NCI-H1417 treated with DMSO at 0.1 percent for 48 hours (cell line): ENCODE measurements at regions not wholly inside any gene's neighbourhood (a gene's known extent, or its start where the extent isn't known, plus 50 kb on each side); places are given as distances from the start of the nearest gene placed in this dataset.
"Not testable (repeated sequence)": the region's sequence is repeated elsewhere in the genome, so short reads cannot be mapped to it uniquely, and the experiment has no call there.

Experiments used
- DNase-seq: peaks from one replicate; lab custom pipeline; 2025; lab: John Stamatoyannopoulos, UW

GRCh38 chr15:30760633-30761032 lies 134.7 kb downstream of the ARHGAP11B start:
- not testable (repeated sequence) for DNase-seq

DNA sequence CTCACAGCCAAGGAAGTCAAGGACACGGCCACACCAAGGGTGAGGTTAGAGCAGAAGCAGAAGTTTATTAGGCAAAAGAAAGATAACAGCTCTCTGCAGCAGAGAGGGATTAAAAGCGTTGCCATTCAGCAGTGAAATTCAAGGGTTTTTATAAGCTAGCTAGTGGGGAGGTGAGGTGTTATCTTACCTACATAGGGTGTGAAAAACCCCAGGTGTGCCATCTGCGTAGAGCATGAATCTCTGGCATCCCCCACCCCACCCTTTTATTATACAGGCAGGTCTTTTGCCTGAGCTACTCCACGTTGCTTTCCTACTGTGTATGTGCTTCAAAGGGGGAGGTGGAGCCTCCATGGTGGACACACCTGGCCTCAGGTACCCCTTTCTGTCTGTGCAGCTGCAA lies 135.4 kb downstream of the ARHGAP11B start:
- DNase-seq: not testable (repeated sequence)

- DNase-seq: peak; percentile 37
Observed at GRCh38 chr15:30769390-30770124, 134.2 kb upstream of the FAN1 start.

- DNase-seq: no peak
Observed at GRCh38 chr15:30770759-30771158, 133.0 kb upstream of the FAN1 start.

- DNase-seq: no peak
Observed at GRCh38 chr15:30783019-30783418, 120.7 kb upstream of the FAN1 start.

DNA sequence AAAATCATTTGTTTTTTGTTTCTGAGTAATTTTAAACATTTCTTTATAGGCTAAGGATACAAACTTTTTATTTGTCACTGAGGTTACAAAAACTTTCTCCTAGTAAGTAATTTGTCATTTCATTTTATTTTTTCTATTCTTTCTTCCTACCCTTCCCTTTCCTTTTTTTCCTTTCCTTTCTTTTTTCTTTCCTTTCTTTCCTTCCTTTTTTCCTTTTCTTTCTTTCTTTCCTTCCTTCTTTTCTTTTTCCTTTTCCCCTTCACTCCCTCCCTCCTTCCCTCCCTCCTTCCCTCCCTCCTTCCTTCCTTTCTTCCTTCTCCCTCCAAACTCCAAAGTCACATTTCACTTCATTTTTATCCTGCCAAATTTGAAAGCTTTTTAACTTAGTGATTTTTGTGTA lies 115.1 kb upstream of the FAN1 start:
- DNase-seq: no peak

GRCh38 chr15:30791239-30792175 lies 112.2 kb upstream of the FAN1 start:
- no peak for DNase-seq

- DNase-seq: not testable (repeated sequence)
Observed at GRCh38 chr15:30792843-30793242, 110.9 kb upstream of the FAN1 start.

DNA sequence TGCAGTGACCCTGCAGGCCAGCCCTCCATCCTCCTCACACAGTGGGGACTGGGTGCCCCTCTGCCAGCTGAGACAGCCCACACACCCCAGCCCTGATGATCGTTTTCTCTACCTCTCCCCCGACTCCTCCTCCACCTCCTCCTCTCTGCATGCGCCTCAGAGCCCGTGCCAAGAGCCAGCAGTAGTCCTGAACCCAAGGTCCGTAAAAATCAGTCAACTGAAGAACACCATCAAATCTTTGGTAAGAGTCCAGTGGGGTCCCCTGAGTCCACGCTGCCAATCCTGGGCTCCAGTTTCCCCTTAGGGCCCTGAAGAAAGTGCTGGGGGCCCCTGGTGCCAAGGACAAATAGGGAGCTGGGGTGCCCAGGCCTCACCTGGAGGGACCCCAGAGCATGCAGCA lies 109.3 kb upstream of the FAN1 start:
- DNase-seq: no peak

GRCh38 chr15:30799565-30799964 lies 104.2 kb upstream of the FAN1 start:
- DNase-seq: not testable (repeated sequence)

GRCh38 chr15:30801140-30801895 lies 102.4 kb upstream of the FAN1 start:
- DNase-seq: not testable (repeated sequence)

DNA sequence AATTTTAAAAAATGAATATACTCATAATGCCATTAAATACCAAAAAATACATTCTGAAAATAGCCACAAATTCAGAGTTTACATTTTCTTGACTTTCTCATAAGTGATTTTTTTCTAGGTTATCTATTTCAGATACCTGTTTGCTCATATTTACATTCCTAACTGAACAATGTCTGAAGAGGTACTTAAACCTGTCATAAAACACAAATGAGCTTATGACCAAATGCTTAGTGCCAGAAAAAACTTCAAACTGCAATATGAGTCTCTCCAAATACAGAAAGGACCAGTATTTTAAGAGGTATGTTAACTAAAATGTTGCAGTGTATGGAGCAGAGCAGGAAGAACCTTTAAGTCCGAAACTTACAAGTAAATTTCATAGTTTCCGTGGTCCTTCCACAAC lies 101.7 kb upstream of the FAN1 start:
- peak; percentile 30 for DNase-seq

DNA sequence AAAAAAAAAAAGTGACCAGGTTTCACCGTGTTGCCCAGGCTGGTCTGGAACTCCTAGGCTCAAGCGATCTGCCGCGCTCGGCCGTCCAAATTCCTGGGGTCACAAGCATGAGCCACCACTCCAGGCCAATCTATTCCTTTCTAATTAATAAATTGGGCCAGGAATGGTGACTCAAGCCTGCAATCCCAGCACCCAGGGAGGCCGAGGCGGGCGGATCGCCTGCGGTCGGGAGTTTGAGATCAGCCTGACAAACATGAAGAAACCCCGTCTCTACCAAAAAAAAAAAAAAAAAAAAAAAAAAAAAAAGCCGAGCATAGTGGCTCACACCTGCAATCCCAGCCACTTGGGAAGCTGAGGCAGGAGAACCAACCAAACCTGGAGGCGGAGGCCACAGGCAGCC lies 100.0 kb upstream of the FAN1 start:
- DNase-seq: not testable (repeated sequence)

- no peak for DNase-seq
Observed at GRCh38 chr15:30816430-30816829, 87.3 kb upstream of the FAN1 start.

GRCh38 chr15:30823068-30823813 lies 80.5 kb upstream of the FAN1 start:
- peak; percentile 64 for DNase-seq

GRCh38 chr15:30824518-30825195 lies 79.1 kb upstream of the FAN1 start:
- DNase-seq: peak; percentile 59

DNA sequence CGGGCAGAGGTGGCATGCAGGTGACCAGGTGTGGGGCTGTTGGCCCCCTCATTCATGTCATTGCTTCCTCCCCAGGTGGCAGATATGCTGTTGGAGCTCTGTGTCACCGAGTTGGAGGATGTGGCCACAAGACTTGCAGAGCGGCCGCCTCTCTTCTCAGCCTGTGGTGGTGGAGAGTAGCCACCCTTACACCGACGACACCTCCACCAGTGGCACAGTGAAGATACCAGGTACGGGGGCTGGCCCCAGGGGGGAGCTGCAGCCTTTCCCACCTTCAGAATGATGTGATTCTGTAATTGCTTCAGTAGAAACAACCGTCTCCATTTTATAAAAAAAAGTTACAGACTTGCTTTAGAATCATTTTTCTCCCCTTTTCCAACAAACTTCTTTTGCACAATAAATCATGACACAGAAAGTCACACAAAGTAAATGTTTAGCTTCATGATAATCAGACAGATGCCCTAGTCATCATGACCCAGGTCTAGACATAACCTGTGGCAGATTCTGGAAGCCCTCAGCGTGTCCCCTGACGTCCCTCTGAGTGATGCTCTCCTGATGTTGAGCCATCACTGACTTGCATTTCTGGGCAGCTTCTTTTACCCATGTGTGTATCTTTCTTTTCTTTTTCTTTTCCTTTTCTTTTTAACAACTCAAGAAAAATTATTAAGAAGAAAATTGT lies 76.0 kb upstream of the FAN1 start:
- no peak for DNase-seq

- DNase-seq: not testable (repeated sequence)
Observed at GRCh38 chr15:30828304-30828639, 75.4 kb upstream of the FAN1 start.

GRCh38 chr15:30830961-30831360 lies 72.8 kb upstream of the FAN1 start:
- no peak for DNase-seq

GRCh38 chr15:30833379-30833778 lies 70.3 kb upstream of the FAN1 start:
- DNase-seq: not testable (repeated sequence)

DNA sequence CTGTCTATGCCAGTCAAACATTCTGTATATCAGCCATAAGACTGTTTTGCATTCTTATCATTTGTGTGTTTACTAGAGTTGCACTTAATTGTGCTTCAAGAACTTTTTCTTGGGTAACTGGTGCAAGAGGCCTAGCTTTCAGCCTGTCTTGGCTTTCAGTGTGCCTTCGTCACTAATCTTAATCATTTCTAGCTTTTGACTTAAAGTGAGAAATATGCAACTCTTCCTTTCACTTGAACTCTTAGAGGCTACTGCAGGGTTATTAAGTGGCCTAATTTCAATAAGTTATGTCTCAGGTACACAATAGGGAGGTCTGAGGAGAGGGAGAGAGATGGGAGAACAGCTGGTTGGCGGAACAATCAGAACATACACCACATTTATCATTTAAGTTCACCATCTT lies 62.1 kb upstream of the FAN1 start:
- not testable (repeated sequence) for DNase-seq
